HG02588 (cell line): ENCODE measurements at regions not wholly inside any gene's neighbourhood (a gene's known extent, or its start where the extent isn't known, plus 50 kb on each side); places are given as distances from the start of the nearest gene placed in this dataset.

Source experiments
- ATAC-seq: cut with Tn5 transposase; IDR thresholded peaks from one replicate; pipeline ENCODE4 v1.9.1; 2021; ENCODE audit warnings: mild to moderate bottlenecking, moderate library complexity; ENCODE audit not compliant: unreplicated experiment

GRCh38 chr4:132818091-132818490, 331.0 kb upstream of the PCDH10 start:
- no peak for ATAC-seq

DNA sequence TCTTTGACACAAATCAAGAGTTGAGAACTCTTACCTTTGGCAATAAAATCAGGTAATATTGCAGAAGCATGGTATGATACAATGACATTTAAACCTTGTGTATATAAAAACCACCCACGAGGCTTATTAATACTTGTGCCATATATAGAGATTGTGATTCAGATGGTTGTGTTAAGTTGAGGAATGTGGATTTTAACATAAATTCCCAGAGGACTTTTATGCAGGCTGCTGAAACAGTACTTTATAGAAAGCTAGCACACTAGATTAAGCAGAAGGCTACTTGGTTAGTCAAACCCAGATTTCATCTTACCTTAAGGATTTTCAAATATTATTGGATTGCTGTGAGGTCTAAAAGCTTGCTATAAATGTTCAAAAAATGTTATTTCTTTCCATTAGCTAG, 325.7 kb upstream of the PCDH10 start:
- no peak for ATAC-seq

DNA sequence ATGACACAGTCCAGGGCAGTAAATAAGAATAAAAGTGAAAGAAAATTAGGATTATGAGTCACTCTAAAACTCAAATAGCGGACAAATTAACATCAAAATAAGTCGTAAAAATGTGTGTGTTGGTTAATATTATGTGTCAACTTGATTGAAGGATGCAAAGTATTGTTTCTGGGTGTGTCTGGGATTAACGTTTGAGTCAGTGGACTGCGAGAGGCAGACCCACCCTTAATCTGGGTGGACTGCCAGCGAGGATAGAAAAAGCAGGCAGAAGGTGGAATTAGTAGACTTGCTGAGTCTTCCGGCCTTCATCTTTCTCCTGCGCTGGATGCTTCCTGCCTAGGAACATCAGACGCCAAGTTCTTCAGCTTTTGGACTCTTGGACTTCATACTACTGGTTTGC, 324.3 kb upstream of the PCDH10 start:
- no peak for ATAC-seq

GRCh38 chr4:132827522-132827921, 321.6 kb upstream of the PCDH10 start:
- peak; percentile 87 for ATAC-seq

GRCh38 chr4:132838244-132838643, 310.9 kb upstream of the PCDH10 start:
- no peak for ATAC-seq

- no peak for ATAC-seq
These were observed 310.0 kb upstream of the PCDH10 start for GRCh38 chr4:132839070-132839469.

DNA sequence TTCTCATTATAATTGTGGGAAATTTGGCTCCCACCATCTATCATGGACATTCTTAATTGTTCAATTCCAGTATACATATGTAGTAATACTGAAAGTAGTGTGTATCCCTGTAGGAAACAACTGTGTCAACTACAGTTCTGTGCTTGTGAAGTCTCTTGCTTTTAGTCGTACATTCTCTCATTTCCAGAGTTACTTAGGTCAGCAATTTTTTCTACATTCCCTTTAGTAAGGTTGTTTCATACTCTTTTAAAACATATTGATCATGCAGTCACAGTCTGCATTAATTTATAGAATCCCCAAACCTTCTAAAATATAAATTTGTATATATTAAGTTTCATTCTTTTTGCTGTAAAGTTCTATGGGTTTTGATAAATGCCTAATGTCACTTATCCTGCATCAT, 289.2 kb upstream of the PCDH10 start:
- no peak for ATAC-seq

GRCh38 chr4:132860976-132861375, 288.1 kb upstream of the PCDH10 start:
- no peak for ATAC-seq

DNA sequence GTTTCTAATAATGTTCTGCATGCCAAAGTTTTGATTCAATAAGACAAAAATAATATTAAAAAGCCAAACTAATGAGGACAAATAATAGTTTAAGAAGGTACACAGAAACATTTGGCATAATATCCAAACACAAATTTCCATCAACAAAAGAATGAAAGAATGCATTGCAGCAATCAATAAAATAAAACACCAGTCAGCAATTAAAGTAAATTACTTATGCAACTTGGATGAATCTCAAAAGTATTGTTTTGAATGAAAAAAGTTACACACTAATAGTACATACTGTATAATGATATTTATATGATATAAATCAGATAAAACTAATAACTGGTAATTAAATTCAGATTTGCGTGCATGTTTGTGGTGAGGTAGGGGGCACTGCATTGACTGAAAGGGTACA, 285.5 kb upstream of the PCDH10 start:
- ATAC-seq: no peak

DNA sequence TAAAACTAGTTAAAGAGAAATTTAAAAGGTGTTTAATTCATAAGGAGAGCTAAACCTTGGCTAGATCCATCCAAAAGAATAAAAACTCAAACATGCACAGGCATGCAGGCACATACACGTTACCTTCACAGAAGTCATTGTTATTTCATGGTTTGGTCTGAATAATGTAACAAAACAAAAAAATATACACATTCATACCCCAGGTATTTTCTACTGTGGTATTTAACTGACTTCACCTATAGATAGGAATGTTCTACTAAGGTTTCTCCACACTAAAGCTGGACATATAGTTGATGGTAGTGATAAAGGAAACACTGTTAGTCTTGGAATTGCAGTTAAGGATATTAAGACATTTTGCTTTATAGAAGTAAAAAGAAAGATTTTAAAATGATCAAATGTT, 283.6 kb upstream of the PCDH10 start:
- no peak for ATAC-seq

DNA sequence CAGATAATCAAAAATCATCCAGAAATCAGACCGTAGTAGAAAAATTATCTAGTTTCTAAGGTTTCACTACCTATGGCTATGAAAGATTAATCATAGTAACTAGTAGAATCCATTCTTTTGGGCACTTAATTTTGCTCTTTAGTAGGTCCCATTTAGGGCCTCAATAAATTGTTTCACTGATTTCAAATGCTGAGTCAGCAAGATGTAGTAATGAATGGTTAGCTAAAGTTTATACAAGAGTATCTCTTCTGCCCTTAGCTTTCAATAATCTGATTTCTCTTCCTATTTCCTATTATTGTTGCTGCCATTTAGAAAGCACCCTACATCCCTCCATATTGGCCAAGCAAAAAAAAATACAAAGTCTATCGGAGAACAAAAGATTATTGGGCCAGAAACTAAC, 283.2 kb upstream of the PCDH10 start:
- ATAC-seq: no peak

- ATAC-seq: no peak
These were observed 282.5 kb upstream of the PCDH10 start for GRCh38 chr4:132866616-132867015.

GRCh38 chr4:132893787-132894186, 255.3 kb upstream of the PCDH10 start:
- no peak for ATAC-seq

GRCh38 chr4:132901224-132901623, 247.9 kb upstream of the PCDH10 start:
- no peak for ATAC-seq

GRCh38 chr4:132910229-132910748, 238.8 kb upstream of the PCDH10 start:
- ATAC-seq: no peak

DNA sequence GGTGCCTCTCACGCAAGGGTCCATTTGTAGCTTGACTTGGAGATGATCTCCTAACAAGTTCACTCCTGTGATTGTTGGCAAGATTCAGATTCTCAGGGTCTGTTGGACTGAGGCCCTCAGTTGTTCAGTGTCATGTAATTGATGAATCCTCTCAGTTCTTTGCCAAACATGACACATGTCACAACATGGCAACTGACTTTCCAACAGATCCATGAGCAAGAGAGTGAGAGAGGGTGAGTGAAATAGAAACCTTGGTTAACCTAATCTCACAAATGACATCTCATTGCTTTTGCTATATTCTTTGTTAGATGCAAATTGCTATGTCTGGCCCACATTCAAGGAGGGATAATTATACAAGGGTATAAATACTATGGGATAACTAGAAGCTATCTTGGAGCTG, 231.0 kb upstream of the PCDH10 start:
- ATAC-seq: no peak

GRCh38 chr4:132923516-132923915, 225.6 kb upstream of the PCDH10 start:
- no peak for ATAC-seq

GRCh38 chr4:132934911-132935310, 214.2 kb upstream of the PCDH10 start:
- ATAC-seq: no peak

GRCh38 chr4:132955146-132955545, 193.9 kb upstream of the PCDH10 start:
- no peak for ATAC-seq

- no peak for ATAC-seq
These were observed 192.1 kb upstream of the PCDH10 start for GRCh38 chr4:132956962-132957361.

DNA sequence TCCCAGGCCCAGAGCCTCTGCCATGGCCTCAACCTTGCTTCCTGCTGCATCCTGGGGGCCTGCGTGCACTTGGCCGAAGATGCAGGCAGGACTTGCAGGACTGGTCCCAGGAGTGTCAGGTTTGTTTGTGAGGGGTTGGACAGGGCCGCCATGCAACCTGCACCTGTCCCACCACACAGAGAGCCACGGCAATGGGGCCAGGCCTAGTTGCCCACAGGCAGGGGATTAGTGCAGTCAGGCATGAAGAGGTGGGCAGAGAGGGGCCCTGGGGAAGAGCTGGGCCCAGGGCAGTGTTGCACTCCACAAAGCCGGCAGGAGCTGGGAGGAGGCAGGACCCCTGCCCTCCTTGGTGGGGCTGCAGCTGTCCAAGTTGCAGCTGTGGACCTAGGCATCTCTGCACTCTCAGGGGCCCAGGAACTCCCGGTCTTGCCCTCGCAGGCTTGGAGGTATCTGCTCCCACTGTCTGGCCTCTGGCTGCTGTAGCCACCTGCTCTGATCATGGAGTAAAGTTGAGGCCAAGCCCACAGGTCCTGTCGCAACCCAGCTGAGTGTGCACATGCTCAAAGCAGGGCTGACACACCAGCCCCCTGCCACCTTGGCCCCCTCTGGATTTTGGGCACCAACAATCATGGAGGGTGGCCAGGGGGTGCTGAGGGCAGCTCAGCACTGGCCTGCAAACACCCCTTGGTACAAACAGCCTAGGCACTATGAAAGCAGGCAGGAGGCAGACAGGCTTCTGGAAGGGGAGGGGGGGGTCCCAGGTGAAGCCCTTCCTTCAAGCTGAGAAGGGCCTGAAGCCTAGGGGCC, 190.4 kb upstream of the PCDH10 start:
- ATAC-seq: no peak

- no peak for ATAC-seq
These were observed 167.5 kb upstream of the PCDH10 start for GRCh38 chr4:132981611-132982010.

DNA sequence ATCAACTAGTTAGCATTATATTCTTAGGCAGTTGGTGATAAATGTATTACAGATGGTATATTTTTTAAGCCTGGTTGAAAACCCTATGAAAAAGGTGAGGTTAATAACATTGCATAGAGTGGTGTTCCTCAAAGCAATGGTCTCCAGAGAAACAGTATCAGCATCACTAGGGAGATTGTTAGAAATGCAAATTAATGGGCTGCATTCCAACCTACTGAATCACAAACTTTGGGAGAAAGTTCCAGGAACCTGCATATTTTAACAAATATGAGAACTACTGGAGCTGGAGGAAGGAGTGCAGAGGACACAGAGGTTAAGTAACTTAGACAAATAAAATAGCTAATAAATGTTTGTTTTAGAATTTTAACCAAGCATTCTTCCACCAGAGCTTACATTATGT, 166.9 kb upstream of the PCDH10 start:
- ATAC-seq: no peak
